COLO668 (cell line): ENCODE measurements at regions not wholly inside any gene's neighbourhood (a gene's known extent, or its start where the extent isn't known, plus 50 kb on each side); places are given as distances from the start of the nearest gene placed in this dataset.

ENCODE experiments used
- DNase-seq: peaks from one replicate; lab custom pipeline; 2025; ENCODE audit not compliant: unreplicated experiment; lab: John Stamatoyannopoulos, UW

DNA sequence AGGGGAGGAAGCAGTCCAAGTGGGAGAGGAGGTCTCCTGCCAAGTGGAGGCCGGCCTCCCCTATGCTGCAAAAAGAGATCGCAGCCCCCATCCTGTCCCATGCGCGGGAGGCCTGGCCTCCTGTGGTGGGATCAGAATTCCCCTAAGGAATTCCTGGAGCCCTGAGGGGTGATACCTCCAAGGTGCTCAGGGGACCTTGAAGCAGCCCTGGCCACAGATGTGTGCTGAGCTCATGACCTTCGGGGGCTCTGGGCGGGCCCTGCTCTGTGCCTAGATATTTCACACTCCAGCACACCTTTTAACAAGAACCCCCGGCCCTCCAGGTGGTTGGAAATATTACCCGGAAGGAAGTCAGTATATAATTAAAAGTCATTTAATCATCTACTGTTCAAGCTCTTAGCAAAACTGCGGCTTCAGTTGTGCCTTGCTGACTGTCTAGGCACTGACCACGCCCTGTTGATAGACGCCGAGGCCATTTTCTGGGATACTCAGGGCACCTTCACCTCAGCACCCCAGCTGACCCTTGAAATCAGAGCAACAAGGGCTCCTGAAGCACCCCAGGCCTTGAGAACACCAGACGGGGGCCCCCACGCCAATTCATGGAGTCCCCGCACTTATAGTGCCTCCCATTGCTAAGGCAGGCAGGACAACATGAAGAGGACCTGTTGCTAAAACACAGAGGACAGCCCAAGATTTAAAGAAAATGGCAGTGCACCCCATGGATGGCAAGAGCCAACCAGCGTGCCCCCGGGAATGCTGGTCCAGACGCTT lies 119.1 kb downstream of the NDUFA10 start:
- no peak for DNase-seq

DNA sequence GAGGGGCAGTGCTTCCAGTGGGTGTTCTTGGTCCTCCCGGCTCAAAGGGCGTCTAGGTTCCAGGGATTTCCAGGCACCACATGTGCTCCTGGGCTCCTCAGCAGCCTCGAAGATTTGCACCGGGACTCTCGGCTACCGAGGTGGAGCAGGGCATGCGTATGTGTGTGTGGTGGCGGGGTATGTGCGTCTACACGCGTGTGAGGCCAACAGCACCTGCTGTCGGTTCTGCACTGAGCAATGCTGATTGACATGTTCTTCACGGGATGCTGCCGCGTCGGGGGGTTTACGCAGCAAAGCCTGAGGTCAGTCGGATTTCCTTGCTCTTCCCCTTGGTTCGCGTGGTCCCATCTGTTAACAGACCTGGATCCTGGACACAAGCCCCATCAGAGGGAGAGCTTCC lies 119.8 kb downstream of the NDUFA10 start:
- DNase-seq: no peak

DNA sequence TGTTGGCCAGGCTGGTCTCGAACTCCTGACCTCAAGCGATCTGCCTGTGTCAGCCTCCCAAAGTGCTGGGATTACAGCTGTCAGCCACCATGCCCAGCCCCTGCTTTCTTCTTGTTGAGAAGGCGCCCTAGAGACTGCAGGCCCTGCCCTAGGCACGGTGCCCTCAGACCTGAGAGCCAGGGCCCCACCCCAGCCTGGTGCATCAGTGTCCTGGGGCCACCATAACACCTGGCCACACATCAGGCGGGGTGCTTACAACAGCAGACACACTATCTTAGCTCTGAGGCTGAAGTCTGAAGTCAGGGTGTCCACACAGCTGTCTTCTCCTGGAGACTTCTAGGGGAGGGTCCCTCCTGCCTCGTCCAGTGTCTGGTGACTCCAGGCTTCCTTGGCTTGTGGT lies 120.6 kb downstream of the NDUFA10 start:
- no peak for DNase-seq

DNA sequence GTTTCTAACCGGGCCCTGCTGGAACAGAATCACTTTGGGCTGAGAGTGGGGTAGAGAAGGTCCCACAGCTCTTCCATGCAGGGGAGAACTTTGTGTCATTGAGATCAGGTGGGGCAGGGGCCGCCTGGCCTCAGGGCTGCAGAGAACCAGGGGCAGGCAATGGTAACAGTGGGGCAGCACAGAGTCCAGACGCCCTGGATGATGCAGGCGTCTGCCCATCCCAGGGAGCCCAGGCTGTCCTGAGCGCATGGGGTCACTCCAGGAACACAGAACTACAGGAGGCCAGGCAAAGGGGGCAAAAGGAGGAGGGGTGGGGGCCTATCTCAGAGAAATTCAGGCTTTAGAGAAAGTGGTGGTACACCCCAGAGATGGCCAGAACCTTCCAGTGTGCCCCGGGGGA lies 121.3 kb downstream of the NDUFA10 start:
- DNase-seq: no peak

DNA sequence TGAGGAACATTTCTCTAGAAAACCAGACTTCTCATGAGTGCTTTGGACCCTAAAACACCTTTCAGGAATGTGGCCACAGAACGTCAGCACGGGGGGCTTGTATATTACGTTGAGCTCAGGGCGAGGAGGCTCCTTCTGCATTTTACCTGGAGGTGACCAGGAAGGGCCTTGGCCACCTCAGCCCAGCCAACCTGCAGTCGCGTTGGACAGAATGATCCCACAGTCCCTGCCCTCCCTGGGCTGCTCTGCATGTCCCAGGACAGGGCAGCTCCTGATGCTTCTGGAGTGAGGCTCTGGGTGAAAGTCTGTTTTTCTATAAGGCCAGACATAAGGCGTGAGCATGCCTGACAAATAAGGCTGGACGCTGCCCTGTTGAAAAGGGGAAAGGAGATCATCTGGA lies 121.9 kb downstream of the NDUFA10 start:
- no peak for DNase-seq

DNA sequence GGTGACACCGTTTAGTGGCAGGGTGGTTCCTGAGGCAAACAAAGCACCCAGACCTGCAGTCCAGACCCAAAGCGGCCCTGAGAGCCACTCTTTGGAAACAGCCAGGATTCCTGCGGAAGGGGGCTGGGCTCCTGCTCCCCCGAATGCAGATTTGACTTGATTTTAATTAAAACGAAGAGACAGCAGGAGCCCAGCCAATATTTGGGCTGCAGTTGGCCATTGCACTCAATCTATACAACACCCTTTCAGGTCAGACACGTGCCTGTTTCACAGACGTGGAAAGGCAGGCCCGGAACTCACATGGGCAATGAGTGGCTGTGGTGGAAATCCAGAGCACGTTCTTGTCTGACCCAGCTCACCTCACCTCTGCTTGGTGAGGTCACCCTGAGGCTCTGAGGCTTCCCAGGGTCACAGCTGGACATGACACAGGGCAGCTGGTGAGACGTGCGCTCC lies 122.4 kb downstream of the NDUFA10 start:
- DNase-seq: no peak

DNA sequence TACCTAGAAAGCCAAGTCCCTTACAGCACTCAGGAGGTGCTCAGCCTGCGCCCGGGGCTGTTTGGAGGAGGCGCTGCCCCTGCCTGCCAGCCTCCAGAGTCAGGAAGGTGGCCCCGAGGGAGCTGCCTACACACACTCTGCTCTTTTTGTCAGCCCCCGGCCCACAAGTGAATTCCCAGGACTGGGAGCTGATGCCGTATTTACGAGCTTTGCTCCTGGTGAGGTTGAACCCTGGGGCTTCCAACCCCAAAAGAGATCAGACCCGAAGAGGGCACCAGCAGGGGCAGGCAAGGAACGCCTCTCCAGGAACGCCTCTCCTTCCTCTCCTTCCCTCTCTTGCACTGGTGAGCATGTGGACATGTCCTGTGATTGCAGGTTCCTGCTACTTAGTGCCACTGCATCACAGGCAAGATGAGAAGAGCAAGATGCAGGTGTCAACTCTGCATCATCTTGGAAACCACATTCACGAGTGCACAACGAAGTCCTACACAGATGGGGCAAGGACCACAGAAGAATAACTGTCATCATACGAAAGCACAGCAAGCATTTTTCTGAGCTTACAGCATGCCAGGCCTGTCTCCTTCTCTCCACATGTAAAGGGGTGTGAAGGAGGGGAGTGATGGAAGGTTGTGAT lies 126.7 kb downstream of the NDUFA10 start:
- no peak for DNase-seq

DNA sequence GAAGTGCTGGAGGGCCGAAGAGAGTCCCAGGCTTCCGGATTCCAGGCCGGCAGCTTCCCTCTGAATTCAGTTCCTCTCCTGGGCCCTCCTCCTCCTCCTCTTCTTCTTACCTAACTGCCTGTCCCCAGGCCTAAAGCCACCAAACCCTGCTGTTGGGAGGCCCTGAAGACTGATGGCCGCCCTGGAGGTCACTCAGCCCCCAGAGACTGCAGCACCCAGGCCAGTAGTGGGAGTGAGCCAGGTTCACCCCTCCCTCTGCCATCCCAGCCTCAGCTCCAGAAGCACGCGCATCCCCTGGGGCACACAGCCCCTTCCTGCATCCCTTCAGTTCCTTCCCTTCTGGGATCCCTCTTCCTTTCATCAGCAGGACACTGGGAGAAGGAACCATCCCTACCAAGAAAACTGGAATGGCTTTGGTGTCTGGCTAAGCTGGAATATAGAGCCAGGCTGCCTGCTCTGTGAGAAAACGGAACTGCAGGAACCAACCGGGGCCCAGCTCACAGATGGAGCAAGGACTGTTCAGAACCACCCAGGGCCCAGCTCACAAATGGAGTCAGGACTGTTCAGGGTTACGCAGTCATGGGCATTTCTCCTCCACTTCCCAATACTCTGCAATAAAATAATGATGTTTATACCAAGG lies 127.4 kb downstream of the NDUFA10 start:
- no peak for DNase-seq

DNA sequence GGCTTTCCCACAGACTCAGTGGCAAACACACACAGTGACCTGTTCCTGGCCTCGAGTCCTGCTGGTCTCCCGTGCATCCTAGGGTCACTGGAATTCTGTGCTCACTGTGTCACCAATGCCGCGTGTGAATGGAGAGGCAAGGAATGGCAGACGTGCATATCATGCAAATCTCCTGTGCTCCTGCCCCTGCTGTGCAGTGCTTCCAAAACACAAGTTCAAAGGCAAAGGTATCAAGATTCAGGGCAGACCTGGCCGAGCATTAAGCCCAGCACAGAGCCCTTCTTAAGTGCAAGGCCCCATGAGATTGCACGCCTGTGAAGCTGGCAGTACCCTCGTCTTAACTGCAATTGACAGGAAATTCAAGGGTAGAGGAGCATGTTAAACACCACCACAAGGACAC lies 129.1 kb downstream of the NDUFA10 start:
- no peak for DNase-seq

DNA sequence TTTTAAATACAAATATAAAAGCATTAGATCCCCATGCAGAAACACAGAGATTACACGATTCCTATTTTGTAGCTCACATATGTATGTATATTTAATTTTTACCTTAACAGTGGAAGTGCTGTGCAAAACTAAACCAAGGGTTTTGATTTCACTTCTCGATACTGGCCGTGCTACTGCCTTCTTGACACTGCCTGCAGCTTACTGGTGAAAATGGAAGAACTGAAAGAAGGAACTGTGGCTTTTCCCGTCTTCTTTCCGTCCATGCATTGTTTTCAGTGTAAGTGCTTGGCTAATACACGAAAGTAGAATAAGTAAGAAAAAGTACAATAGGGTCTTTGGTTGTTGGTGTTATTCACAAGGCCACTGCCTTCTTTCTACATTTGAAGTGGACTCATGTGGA lies 129.5 kb downstream of the NDUFA10 start:
- DNase-seq: no peak

DNA sequence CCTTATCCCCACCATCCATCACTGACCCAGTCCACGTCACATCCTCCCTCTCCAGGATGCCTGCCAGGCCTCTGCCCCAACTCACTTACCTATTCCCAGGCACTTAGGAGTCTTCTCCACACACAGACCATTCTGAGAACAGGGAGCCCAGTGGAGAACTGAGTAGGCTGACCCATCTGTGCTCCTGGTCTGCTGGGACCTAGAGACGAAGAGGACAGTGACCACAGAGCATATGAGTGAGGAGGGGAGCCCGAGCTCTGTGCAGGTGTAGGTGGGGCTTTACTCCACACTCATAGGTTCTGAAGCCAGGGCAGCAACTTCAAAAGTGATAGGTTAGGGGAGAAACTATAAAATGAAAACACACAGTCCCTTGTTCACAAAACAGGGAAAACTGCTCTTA lies 130.0 kb downstream of the NDUFA10 start:
- no peak for DNase-seq

DNA sequence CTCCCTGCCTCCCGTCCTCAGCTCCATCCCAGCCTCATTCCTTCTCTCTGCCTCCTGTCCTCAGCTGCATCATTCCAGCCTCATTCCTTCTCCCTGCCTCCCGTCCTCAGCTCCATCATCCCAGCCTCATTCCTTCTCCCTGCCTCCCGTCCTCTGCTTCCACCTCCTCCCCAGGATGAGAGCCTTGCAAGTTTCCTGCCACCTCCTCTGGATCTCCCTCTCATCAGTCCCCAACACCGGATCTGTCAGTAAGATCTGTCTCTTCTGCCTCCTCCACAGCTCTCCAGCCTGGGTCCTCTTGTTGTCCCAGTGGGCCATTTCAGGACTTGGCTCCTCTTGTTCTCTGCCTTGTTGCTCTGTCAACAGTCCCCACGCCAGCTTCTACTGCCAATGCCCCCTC lies 130.9 kb downstream of the NDUFA10 start:
- DNase-seq: no peak

DNA sequence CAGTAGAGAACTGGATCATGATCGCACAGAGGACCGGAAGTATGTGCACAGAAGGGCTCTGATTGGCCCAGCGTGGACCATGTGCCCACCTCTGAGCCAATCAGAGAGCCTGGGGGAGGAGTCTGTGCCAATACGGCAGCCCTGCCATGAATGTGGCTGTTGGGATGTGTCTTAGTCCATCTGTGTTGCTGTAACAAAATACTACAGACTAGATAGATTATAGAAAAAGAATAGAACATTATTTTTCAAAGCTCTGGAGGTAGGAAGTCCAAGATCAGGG lies 132.0 kb downstream of the NDUFA10 start:
- DNase-seq: no peak

DNA sequence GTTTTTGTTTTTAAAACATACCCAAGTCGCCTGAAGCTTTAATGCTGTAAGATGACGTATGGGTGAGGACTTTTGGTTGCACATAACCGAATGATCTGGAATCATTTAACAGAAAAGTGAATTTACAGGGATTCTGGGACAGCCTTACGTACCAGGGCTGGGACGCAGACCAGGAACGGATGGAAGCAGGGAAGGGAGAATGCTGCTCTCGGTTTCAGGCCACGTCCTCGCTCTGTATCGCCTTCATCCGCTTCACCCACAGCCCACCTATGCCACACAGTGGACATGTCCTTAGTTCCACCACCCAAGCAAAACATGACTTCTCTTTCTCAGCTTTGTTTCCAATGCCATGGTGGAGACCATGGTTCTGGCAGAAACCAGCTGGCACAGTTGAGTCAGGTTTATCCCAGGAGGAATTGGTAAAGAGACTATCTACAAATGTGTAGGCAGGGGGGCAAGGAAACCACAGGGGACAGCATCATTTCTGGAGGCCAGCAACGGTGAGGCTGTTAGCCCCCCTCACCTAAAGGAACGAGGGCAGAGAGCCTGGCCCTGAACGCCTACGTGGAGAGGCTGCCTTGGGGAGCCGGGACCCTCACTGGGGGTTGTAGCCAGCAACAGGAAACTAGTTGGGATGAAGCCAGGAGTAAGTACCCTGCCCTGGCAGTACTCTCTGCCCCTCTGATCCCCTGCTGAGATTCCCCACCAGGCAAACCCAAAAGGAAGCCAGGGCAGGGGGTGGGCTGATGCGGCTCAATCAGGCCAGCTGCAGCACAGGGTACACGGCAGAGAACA lies 132.5 kb downstream of the NDUFA10 start:
- DNase-seq: no peak

DNA sequence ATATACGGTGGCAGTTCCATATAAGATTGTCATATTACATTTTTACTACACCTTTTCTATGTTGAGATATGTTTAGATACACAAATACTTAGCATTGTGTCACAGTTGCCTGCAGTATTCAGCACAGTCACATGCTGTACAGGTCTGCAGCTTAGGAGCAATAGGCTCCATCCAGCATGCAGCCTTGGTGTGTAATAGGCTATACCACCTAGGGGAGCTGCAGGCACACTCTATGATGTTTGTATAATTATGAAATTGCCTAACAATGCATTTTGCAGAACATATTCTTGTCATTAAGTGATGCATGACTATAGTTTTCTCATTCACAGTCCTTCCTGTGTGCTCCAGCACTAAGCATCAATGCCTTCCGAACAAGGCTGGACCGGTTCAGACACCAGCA lies 133.4 kb downstream of the NDUFA10 start:
- DNase-seq: no peak

DNA sequence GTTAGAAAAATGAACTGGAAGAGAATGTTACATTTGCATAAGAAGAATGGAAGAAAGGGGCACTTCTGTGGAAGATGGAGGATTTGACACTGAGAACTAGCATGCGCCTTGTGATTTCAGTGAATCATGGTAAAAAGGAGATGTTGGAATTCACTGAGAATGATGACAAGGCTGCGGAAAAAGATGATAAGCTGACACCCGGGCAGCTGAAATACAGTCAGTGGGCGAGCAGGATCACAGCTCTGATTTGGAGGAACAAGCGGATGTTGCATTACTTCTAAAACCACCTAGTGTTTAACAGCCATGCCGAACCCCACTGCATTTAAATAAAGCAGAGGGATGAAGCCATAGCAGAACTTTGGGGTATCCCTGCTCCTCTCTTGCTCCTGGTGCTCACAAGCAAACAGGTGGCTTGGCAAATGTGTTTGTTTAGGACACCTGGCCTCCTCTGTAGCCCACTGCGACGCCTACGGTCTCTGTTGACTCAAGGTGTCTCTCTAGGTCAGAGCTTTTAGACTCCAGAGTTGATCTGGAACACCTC lies 134.9 kb downstream of the NDUFA10 start:
- no peak for DNase-seq

DNA sequence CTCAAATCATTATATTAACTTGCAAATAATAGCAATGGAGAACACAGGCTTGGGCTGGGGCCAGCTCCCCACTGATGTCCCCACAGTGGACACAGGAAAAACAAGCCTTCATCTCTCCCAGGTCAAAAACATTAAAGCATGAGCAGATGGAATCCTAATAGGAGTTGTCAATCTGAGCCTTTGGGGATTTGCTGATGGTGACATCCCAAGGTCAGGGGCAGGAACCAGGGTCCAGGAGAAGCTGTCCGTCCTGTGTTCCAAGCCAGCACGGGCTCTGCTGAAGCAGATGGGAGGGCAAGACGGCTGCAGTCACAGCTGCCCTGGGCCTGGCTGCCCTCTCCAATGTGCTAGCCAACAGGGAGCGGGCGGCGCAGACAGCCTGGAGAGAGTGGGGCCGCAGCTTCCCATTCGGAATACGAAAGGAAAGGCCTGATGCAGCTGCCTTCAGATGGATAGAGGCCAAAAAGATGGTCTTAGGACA lies 135.5 kb downstream of the NDUFA10 start:
- no peak for DNase-seq

DNA sequence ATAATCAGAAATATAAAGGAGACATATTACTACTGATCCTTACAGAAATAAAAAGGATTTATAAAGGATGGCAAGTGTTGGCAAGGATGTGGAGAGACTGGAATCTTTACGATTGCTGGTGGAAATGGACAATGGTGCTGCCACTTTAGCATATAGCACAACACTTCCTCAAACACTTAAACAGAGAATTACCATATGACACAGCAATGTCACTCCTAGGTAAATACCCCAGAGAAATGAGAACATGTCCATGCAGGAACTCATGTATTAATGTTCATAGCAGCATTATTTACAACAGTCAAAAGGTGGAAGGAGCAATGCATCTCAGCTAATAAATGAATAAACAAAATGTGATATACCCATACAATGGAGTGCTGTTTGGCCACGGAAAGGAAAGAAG lies 137.5 kb downstream of the NDUFA10 start:
- no peak for DNase-seq

DNA sequence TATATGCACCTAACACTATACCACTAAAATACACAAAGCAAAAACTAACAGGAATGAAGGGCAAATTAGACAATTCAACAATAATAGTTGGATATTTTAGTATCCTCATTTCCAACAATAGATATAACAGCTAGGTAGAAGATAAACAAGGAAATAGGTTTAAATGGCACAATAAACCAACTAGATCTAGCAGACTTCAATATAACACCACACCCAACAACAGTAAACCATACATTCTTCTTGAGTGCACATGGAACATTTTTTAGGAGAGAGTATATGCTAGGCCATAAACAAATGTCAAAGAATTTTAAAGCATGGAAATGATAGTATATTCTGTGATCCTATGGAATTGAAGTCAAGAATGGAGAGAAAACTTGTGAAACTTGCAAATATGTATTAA lies 138.4 kb downstream of the NDUFA10 start:
- DNase-seq: no peak

DNA sequence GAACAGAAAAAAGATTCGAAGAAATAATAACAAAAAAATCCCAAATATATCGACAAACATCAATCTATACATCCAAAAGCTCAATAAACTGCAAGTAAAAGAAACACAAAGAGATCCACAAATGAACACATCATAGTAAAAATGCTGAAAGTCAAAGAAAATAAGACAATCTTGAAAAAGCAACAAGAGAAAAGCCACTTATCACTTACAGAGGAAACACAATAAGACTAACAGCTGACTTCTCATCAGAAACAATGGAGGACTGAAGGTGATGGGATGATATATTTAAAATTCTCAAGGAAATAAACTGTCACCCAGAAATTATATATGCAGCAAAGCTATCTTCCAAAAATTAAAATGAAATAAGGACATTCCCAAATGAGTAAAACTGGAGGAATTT lies 140.3 kb downstream of the NDUFA10 start:
- no peak for DNase-seq

DNA sequence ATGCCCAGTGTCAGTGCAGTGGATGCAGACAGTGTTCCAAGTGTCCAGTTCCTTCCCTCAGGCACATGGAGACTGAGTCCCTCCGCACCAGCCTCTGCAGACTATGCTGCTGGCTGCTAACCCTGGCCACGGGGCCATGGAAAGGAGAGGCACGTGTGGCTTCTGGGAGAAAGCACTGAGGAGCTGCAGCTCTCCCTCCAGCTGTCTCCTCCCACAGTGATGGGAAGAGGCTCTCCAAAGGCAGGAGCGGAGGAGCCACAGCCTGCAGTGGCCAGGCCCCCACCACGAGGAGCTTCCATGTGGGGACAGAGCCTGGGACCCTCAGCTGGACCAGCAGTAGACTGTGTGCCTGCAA lies 141.1 kb downstream of the NDUFA10 start:
- no peak for DNase-seq
